ENCODE measurements at regions not wholly inside any gene's neighbourhood (a gene's known extent, or its start where the extent isn't known, plus 50 kb on each side); places are given as distances from the start of the nearest gene placed in this dataset.

DNA sequence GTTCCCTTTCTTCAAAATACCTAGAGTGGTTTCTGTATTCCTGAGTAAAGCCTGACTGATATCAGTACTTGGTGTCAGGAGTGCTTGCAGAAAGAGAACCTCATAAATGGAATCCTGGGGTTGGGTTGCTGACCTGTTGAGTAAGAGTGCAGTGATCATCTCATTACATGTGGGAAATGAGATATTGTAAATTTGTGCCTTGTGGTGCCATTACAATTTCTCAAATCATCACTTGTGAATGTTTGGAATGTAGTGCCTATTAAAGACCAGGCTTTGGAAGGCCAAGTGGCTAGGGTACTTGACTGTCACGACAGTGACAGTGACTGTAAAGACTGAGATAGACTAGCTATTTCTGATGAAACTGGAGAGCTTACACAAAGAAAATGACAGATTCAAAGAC, 176.7 kb upstream of the CTTNBP2NL start:
- peaks cover 0 to 4% (median 4%) of the 10 kb centered on the region in 3 donors for H3K9me3 Mint-ChIP-seq
- peaks cover 5% of the 10 kb centered on the region for H3K27me3 Mint-ChIP-seq
- H3K4me3 Mint-ChIP-seq = no peak overlapping the region
- no peaks in the 10 kb centered on the region for H3K4me1 Mint-ChIP-seq
- H3K36me3 Mint-ChIP-seq = no peaks in the 10 kb centered on the region
- no peak overlapping the region for H3K27ac Mint-ChIP-seq

DNA sequence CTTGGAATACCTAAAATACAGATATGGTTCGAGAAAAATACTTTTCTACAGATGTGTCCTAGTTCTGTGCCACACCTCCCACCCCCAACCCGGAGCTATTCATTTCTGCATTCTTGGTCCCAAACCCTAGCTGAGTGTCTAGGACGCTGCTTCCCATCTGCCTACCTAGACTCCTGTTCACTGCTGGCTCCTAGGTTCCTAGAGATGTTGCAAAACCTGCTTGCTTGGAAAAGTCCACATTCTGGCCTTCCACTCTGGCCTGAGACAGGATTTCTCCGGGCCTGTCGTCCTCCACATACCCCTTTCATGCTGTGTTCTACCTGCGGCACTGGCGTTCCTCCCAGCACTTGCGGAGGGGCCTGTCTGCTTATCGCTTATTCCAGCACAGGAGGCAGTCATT, 165.8 kb upstream of the CTTNBP2NL start:
- Mint-ChIP-seq H3K4me3 (no peak overlapping the region), H3K36me3 (peaks cover 4% of the 10 kb centered on the region), H3K9me3 (peaks cover 5 to 28% (median 7%) of the 10 kb centered on the region in 3 donors), H3K27ac (no peak overlapping the region), H3K4me1 (no peaks in the 10 kb centered on the region), H3K27me3 (peaks cover 2% of the 10 kb centered on the region)

DNA sequence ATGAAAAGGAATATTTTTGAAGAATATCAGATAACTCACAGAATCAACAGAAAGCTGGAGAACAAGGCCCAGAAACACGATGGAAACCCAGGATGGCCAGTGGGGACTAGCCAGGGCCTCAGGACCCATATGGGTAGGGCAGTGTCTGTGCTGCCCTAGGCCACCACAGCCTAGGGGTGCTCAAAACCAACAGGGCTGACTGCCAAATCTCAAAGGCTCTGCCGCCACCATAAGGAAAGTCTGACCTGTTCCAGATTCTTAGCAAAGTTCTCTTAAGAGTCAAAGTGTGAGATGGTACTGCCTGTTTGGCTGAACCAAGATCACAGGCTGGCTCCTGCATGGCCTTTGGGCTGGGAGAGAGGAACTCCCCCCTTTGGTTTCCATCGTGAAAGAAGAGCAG, 164.7 kb upstream of the CTTNBP2NL start:
- no peak overlapping the region for H3K27ac Mint-ChIP-seq
- peaks cover 5% of the 10 kb centered on the region for H3K27me3 Mint-ChIP-seq
- no peak overlapping the region for H3K4me3 Mint-ChIP-seq

DNA sequence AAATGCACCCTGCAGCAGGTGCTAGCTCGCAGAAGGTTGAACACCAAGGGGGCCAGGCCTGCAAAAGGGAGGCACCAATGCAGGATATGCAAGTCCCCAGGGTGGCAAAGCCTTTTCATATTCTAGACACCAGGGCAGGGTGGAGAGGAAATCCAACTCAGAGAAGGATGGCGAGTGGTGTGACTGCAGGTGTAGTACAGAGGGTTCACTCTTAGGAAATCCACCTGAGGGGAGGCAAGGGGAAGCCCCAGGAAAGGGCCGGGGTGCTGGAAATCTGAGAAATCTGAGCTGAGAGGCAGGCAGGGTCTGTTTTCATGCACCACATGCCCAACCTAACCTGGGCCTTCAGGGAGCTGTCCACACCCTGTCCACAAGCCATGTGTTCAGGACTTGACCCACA, 163.2 kb upstream of the CTTNBP2NL start:
- Mint-ChIP-seq H3K36me3 (peaks cover 4% of the 10 kb centered on the region), H3K4me3 (no peak overlapping the region), H3K27ac (no peak overlapping the region), H3K9me3 (peaks cover 3 to 21% (median 5%) of the 10 kb centered on the region in 3 donors), H3K4me1 (no peaks in the 10 kb centered on the region), H3K27me3 (peaks cover 9% of the 10 kb centered on the region)

More for the DNA sequence above, 164.7 kb upstream of the CTTNBP2NL start:
- peaks cover 5 to 28% (median 7%) of the 10 kb centered on the region in 3 donors for H3K9me3 Mint-ChIP-seq
- H3K36me3 Mint-ChIP-seq = peaks cover 4% of the 10 kb centered on the region
- no peaks in the 10 kb centered on the region for H3K4me1 Mint-ChIP-seq

DNA sequence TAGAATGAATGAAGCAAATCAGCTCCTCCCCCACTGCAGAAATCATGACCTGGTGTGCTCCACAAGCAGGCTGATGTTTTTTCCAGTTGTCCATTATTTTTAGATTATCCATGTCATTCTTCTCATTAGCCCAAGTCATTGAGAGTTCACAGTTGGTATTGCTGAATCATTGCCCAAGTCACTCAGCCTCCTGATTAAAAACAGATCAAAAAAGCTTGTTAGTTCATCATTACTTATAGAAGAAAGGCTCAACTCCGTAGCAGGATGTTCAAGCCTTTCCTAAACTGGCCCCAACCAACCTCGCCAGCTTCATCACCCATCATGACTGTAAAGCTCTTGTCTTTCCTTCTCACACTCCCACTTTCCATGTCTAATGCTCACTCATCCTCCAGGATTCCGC, 161.3 kb upstream of the CTTNBP2NL start:
- H3K4me3 Mint-ChIP-seq = no peak overlapping the region
- no peak overlapping the region for H3K27ac Mint-ChIP-seq
- peaks cover 11% of the 10 kb centered on the region for H3K27me3 Mint-ChIP-seq
- no peaks in the 10 kb centered on the region for H3K36me3 Mint-ChIP-seq
- peaks cover 0 to 7% (median 3%) of the 10 kb centered on the region in 3 donors for H3K9me3 Mint-ChIP-seq
- no peaks in the 10 kb centered on the region for H3K4me1 Mint-ChIP-seq

DNA sequence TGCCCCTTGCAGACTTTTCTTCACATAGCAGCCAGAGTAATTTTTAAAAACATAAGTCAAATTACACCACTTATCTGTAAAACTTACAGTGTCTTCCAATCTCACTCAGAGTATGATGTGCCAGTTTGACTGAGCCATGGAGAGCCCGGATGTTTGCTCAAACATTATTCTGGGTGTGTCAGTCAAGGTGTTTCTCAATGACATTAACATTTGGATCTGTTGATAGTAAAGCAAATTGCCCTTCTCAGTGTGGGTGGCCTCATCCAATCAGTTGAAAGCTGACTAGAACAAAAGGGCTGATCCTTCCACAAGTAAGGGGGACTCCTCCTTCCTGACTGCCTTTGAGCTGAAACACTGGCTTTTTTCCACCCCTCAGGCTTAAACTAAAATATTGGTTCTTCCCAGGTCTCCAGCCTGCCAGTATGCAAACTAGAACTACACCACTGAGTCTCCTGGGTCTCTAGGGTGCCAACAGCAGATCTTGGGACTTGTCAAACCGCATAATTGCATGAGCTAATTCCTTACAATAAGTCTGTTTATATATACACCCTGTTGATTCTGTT, 157.9 kb upstream of the CTTNBP2NL start:
- H3K27ac Mint-ChIP-seq = no peak overlapping the region
- H3K36me3 Mint-ChIP-seq = no peaks in the 10 kb centered on the region
- H3K4me3 Mint-ChIP-seq = no peak overlapping the region

DNA sequence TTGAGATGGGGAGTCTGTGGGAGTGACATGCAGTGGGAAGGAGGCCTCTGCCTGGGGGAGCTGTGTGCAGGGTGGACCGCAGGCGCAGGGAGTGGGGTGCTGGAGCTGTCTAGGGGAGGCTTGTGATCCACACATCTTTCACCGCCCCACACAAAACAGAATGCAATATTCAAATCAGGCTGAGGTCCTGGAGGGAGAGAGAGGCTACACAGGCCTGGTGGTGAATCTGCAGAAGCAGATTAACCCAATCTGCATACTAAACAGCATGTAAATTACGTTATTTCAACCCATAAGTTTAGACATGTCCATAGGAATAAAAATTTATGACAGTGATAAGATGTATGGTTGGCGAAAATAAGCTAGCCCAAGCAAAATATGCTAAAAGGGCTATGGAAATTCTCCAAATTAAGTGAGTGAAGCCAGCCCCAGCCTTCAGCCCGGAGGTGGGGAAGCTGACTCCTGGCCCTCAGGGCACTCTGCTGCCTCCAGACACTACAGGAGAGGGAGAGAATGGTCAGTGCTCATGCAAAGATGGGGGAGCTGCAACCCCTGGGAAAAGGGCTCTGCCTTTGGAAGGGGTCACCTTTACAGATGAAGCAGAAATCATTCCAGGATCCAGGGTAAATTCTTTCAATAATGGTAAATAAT, 156.2 kb upstream of the CTTNBP2NL start:
- H3K27ac Mint-ChIP-seq = no peak overlapping the region
- H3K36me3 Mint-ChIP-seq = no peaks in the 10 kb centered on the region
- no peaks in the 10 kb centered on the region for H3K4me1 Mint-ChIP-seq
- H3K4me3 Mint-ChIP-seq = no peak overlapping the region
- peaks cover 0 to 3% (median 2%) of the 10 kb centered on the region in 3 donors for H3K9me3 Mint-ChIP-seq
- peaks cover 11% of the 10 kb centered on the region for H3K27me3 Mint-ChIP-seq

More for the DNA sequence above, 157.9 kb upstream of the CTTNBP2NL start:
- peaks cover 0 to 3% (median 2%) of the 10 kb centered on the region in 3 donors for H3K9me3 Mint-ChIP-seq
- H3K4me1 Mint-ChIP-seq = no peaks in the 10 kb centered on the region
- H3K27me3 Mint-ChIP-seq = peaks cover 11% of the 10 kb centered on the region

DNA sequence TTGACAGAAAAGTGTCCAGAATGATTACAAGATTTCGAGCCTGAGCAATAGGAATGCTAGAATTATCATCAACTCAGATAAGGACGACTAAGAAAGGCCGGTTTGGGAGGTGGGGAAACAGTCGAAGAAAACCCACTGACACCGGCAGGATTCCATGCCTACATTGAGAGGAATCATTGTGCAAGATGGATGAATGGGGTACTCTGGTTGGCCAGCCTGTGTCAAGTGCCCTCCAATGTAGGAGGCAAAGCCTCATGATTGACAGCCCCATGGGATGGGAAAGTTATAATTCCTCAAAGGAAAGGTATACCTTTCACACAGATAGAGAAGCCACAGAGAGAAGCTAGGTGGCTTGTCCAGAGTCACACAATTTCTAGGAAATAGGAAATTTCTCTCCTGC, 153.5 kb upstream of the CTTNBP2NL start:
- H3K36me3 Mint-ChIP-seq = no peaks in the 10 kb centered on the region
- H3K4me3 Mint-ChIP-seq = no peak overlapping the region
- H3K4me1 Mint-ChIP-seq = no peaks in the 10 kb centered on the region
- peaks cover 8% of the 10 kb centered on the region for H3K27me3 Mint-ChIP-seq
- no peak overlapping the region for H3K27ac Mint-ChIP-seq
- peaks cover 0 to 3% (median 2%) of the 10 kb centered on the region in 3 donors for H3K9me3 Mint-ChIP-seq

DNA sequence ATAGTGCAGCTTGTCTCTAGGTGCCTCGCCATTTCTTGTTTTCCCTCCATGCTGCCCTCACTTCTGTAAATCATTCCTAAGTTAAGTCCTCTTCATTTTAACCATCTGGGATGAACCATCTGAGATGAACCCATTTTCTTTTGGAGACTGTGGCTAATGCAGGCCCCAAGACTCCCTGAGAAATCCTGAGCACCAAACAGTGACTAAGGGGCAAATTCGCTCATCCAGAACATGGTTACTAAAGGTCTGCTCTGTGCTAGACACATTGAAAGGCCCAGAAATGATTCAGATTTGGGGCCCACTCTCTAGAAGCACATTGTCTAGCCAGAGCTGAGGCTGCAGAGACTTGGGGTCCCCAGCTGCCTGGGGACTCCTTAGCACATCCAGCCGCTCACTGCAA, 151.9 kb upstream of the CTTNBP2NL start:
- Mint-ChIP-seq H3K9me3 (peaks cover 0 to 2% (median 0%) of the 10 kb centered on the region in 3 donors), H3K27ac (no peak overlapping the region), H3K4me3 (no peak overlapping the region), H3K27me3 (peaks cover 8% of the 10 kb centered on the region), H3K36me3 (no peaks in the 10 kb centered on the region), H3K4me1 (no peaks in the 10 kb centered on the region)

DNA sequence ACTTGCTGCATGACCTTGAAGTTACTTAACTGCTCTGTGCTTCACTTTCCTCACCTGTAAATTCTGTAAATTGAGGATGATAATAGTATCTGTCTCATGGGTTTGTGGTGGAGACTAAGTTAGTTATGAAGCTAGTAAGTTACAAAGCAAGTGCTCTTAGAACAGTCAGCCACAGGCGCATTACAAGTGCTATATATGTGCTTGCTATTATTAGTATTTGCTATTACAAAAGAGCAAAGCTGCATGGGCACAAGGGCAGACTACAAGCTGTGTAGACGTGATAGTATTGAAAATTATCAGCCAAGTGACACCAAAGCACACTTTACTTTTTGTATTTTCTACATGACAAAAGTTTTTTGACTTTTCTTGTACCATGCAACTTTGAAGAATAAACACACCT, 150.9 kb upstream of the CTTNBP2NL start:
- H3K4me1 Mint-ChIP-seq = no peaks in the 10 kb centered on the region
- peaks cover 0 to 2% (median 0%) of the 10 kb centered on the region in 3 donors for H3K9me3 Mint-ChIP-seq
- no peak overlapping the region for H3K4me3 Mint-ChIP-seq
- no peak overlapping the region for H3K27ac Mint-ChIP-seq
- peaks cover 3% of the 10 kb centered on the region for H3K36me3 Mint-ChIP-seq
- H3K27me3 Mint-ChIP-seq = peaks cover 7% of the 10 kb centered on the region

DNA sequence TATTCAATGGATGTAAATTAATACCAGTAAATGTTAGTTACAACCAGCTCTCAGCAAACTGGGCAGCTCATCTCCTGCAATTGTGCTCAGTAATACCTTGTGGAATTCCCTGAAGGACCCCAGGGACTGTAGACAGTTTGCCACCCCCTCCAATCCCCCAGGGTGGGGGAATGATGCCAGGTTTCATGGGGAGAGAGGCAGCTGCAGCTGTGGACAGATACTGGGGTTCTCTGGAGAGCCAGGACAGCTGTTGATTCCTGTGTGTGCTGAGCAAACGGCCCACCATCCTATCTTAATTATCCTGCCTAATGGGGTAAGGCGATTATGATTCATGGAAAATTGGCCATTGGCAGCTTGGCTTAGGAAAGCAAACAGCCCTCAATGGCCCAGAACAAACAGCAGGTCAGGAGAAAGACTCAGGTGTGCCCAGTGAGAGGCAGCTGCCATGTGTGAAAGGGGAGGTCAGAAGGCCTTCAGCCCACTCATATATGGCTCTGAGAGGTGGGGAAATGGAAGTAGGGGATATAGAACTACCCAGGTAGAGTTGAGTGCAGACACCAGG, 148.9 kb upstream of the CTTNBP2NL start:
- no peaks in the 10 kb centered on the region for H3K9me3 Mint-ChIP-seq
- no peak overlapping the region for H3K27ac Mint-ChIP-seq
- H3K36me3 Mint-ChIP-seq = peaks cover 3% of the 10 kb centered on the region
- no peaks in the 10 kb centered on the region for H3K4me1 Mint-ChIP-seq
- H3K4me3 Mint-ChIP-seq = no peak overlapping the region
- H3K27me3 Mint-ChIP-seq = peaks cover 9% of the 10 kb centered on the region

DNA sequence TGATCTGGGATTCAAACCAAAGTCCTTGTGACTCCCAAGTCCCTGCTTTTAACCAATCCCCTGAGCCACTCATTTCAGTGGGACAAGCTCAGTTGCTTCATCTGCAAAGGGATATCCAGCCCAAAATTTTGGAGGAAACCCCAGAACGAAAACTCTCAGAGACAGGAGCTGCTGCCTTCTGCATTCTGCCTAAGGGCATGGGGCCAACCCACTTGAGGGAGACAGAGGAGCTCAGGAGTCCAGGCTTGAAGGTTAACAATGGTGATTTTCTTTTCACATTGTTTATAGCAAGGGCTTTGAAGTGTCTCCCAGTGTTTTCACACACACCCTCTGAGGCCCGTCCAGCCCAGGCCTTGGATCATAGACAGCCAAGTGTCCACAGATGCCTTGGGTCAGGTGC, 148.1 kb upstream of the CTTNBP2NL start:
- H3K4me1 Mint-ChIP-seq = no peaks in the 10 kb centered on the region
- H3K27me3 Mint-ChIP-seq = peaks cover 9% of the 10 kb centered on the region

DNA sequence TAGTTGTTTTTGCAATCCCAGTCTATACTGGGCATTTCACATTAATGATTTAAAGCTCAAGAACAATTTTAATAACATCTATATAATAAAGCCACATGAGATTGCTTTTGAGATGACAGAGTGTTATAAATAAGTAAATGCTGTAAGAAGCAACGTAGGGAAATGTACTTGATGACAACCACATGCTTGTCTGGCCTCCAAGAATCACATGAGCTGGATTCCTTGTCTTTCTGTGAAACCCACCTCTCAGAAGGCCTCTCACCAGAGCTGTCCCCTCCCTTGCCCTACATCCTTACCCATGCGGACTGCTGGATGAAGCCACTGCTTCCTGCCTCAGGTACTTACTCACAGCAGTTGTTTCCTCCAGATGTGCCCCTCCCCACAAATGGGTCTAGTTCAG, 145.1 kb upstream of the CTTNBP2NL start:
- peaks cover 13% of the 10 kb centered on the region for H3K27me3 Mint-ChIP-seq
- H3K9me3 Mint-ChIP-seq = no peaks in the 10 kb centered on the region
- H3K36me3 Mint-ChIP-seq = peaks cover 3% of the 10 kb centered on the region
- no peaks in the 10 kb centered on the region for H3K4me1 Mint-ChIP-seq
- H3K4me3 Mint-ChIP-seq = no peak overlapping the region
- no peak overlapping the region for H3K27ac Mint-ChIP-seq

More for the DNA sequence above, 148.1 kb upstream of the CTTNBP2NL start:
- no peaks in the 10 kb centered on the region for H3K9me3 Mint-ChIP-seq
- H3K4me3 Mint-ChIP-seq = no peak overlapping the region
- peaks cover 3% of the 10 kb centered on the region for H3K36me3 Mint-ChIP-seq
- H3K27ac Mint-ChIP-seq = no peak overlapping the region

DNA sequence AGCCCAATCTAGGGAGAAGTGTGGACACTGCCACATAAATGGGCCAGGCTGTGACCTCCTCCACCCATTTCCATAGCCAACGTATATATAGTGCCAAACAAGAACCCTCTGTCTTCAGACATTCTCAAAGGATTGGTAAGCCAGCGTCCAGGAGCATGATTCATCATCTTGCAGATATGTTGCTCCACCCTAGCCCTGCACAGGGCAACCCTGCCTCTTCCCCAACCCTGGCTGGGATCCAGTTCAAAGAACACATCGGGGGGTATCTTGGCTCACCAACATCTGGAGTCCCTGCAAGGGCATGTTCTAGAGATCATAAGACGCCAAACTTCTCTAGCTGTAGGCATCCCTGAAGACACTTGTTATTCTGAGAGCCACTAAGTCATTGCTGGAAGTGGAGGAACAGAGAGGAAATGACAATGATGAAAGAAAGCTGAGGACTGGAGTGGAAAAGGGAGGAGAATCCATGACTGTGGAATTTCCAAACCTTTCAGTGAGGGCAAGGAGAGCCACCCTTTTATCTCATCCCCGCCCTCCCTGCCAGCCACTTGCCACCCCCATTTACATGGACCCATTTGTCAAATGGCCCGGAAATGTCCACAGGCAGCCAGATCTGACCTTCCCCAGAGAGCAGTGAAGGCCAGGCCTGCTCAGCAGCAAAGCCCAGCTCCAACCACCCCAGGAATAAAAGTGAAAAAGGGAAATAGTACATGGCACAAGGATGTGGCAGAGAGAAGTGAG, 144.1 kb upstream of the CTTNBP2NL start:
- Mint-ChIP-seq H3K9me3 (no peaks in the 10 kb centered on the region), H3K27me3 (peaks cover 13% of the 10 kb centered on the region), H3K4me1 (no peaks in the 10 kb centered on the region), H3K4me3 (peak overlapping the region in 1 of 4 donors; percentile 34), H3K36me3 (peaks cover 3% of the 10 kb centered on the region), H3K27ac (no peak overlapping the region)

DNA sequence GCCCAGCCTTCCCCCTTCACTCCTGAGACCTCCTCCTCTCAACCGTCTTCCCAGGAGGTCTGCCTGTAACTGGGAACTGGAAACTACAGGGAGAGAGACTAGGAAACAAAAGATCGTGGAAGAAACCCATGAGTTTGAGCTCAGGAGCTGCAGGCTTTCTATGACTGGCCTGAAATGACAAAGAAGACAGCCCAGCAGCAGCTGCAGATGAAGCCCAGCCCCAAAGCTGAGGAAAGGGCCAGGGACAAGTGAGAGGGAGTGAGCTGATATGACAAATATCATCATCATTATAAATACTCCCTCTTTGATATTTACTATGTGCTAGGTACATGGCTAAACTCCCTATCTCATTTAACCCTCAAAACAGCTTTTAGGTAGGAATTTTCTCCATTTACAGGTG, 142.6 kb upstream of the CTTNBP2NL start:
- H3K4me3 Mint-ChIP-seq = no peak overlapping the region
- no peaks in the 10 kb centered on the region for H3K4me1 Mint-ChIP-seq
- peaks cover 12% of the 10 kb centered on the region for H3K27me3 Mint-ChIP-seq

More for the DNA sequence above, 142.6 kb upstream of the CTTNBP2NL start:
- no peaks in the 10 kb centered on the region for H3K9me3 Mint-ChIP-seq
- H3K36me3 Mint-ChIP-seq = peaks cover 3% of the 10 kb centered on the region
- H3K27ac Mint-ChIP-seq = peak overlapping the region in 1 of 3 donors; percentile 78
